Stomach (tissue), 4 donors: ENCODE measurements at regions not wholly inside any gene's neighbourhood (a gene's known extent, or its start where the extent isn't known, plus 50 kb on each side); places are given as distances from the start of the nearest gene placed in this dataset.

Experiments
- CTCF ChIP-seq, 7 experiments: fragments of 450-650 bp in 4 of 7; fragments of 200-600 bp in 3 of 7; sonication (generic) in 3 of 7; IDR thresholded peaks; one replicate each; pipeline ENCODE4 v1.5.1; 2016 to 2019; ENCODE audit warnings: antibody characterized with exemption in 7 of 7, control low read depth in 2 of 7, mild to moderate bottlenecking in 1 of 7
- EP300 ChIP-seq: sonication (generic); formaldehyde crosslinking; IDR thresholded peaks from one replicate; pipeline ENCODE4 v1.6.1; 2017; ENCODE audit warnings: antibody characterized with exemption
- POLR2A ChIP-seq, 4 donors: fragments of 450-650 bp; IDR thresholded peaks; one replicate each; pipeline ENCODE4 v1.6.1; 2016; ENCODE audit warnings: antibody characterized with exemption in 4 of 4, control low read depth in 2 of 4, mild to moderate bottlenecking in 1 of 4, moderate library complexity in 1 of 4

GRCh38 chr1:220450927-220451326, 77.0 kb upstream of the MARK1 start:
- no peak for TF ChIP-seq CTCF (IDR thresholded peaks at IDR 0.05)
- no peak for TF ChIP-seq POLR2A (IDR thresholded peaks at IDR 0.05)
- no peak for TF ChIP-seq EP300
